Motor neuron (in vitro differentiated cells): ENCODE measurements at regions not wholly inside any gene's neighbourhood (a gene's known extent, or its start where the extent isn't known, plus 50 kb on each side); places are given as distances from the start of the nearest gene placed in this dataset.
A peak's percentile ranks its signal among the peaks of the same experiment; 100 is the strongest.
"Not testable (repeated sequence)": the region's sequence is repeated elsewhere in the genome, so short reads cannot be mapped to it uniquely, and the experiment has no call there.

Experiments
- ATAC-seq, 8 experiments: fragments of 200-7000 bp; cut with Tn5 transposase; replicated peaks in 6 of 8; 2 replicates each; pipeline ENCODE4 v1.8.0; 2021; ENCODE audit warnings: mild to moderate bottlenecking in 8 of 8, moderate library complexity in 8 of 8
- H3K27ac ChIP-seq, 2 donors: fragments of 250-450 bp; sonication (Bioruptor Pico); 2 replicates each; pipeline ENCODE4 v1.9.0; 2021; ENCODE audit warnings: antibody characterized with exemption in 2 of 2, mild to moderate bottlenecking in 2 of 2, moderate library complexity in 1 of 2
- H3K4me1 ChIP-seq, 2 donors: fragments of 250-450 bp; sonication (Bioruptor Pico); replicated peaks in 1 of 2; 2 replicates each; pipeline ENCODE4 v1.6.1; 2021; ENCODE audit warnings: antibody characterized with exemption in 2 of 2, mild to moderate bottlenecking in 2 of 2, moderate library complexity in 1 of 2
- H3K4me3 ChIP-seq, 5 donors: fragments of 250-450 bp; sonication (Bioruptor Pico); 2 replicates each; pipeline ENCODE4 v1.9.0; 2021; ENCODE audit warnings: antibody characterized with exemption in 5 of 5, mild to moderate bottlenecking in 5 of 5, moderate library complexity in 4 of 5
- WGBS, 10 experiments: fragments of 450-650 bp; shearing (Covaris generic); methylation state at CpG; one replicate each; pipeline ENCODE4 v1.0.0; 2022; 5-methylcytosine and 5-hydroxymethylcytosine counted together
- in situ Hi-C, 9 experiments: fragments of 400-800 bp; cut with MboI; loops; one replicate each; pipeline ENCODE4 v1.15.0; 2021; ENCODE audit warnings: low sequenced_read_pairs in 9 of 9, low pct_unique_long_range_greater_than_20kb in 2 of 9; ENCODE audit not compliant: unreplicated experiment in 9 of 9

DNA sequence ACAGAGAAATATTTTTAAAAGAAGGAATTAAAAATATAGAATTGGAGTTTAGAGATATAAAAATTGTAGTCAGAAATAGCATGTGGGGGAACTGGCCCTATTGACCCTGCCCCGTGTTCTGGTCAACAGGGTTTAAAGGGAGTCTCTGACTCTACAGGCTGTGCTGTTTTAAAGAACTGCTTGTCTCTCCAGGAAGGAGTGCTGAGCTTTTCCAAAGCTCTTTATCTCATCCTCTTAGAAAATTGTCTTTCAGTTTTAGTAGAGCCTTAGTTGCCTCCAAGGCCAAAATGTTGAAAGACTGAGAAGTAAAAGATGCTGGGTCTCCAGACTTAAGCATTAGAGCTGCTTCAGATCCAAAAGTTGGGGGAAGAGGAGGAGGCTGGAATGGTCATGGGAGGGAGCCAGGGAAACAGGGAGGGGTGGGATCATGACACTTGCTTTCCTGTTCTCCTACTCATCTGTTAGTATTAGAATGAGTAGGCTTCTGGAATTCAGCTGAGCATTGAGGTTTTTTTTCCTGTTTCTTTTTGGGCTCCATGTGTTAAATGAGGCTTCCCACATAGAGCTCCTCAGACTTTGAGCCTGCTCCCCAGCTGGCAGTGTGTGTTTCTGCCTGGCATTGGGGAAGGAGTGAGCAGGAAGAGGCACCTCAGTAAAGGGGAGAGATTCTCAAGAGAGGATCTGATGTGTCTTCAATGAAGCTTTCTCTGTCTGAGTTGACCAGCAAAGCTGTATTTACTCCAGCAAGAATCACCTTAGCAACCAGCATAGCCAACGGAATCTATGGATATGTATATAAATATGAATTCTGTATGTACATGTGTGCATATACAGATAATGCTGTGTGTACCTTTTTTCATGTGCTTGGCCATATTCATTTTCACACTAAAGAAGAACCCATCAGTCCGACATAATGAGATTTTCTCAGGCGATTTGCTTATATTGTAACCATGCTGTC, 186.8 kb upstream of the FBXO11 start:
- no peaks in the 10 kb centered on the region for H3K4me1 ChIP-seq
- in situ Hi-C loops: loop anchor here in 1 of 9 experiments (25.0 kb wide), 1 partner anchor 181 kb away; the partner anchor contains the start of gene FBXO11
- no peak overlapping the region for H3K27ac ChIP-seq
- 0 to 100% (median 82%) methylated on average over 1 to 4 of the region's 4 CpGs; no CpG with 5 or more reads in 2 of the 10 experiments for WGBS, 10 experiments
- ATAC-seq: peak in 3 of 8 experiments; percentile 27 to 93 (median 34)
- no peak overlapping the region for H3K4me3 ChIP-seq

DNA sequence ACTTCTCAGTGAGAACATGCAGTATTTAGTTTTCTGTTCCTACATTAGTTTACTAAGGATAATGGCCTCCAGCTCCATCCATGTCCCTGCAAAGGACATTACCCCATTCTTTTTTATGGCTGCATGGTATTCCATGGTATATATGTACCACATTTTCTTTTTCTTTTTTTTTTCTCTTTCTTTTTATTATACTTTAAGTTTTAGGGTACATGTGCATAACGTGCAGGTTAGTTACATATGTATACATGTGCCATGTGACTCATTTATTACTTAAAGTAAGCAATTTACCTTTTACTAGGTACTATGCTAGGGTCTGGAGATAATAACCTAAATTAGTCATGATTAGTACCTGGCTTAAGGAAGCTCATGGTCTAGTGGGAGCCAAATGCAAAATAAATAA, 190.5 kb upstream of the FBXO11 start:
- not testable (repeated sequence) for H3K4me1 ChIP-seq, ATAC-seq, H3K4me3 ChIP-seq, H3K27ac ChIP-seq
- in situ Hi-C loops: loop anchor here in 1 of 9 experiments (25.0 kb wide), 1 partner anchor 184 kb away; the partner anchor contains the start of gene FBXO11
- WGBS, 10 experiments: 33 to 83% (median 40%) methylated on average over 1 of the region's 1 CpG; no CpG with 5 or more reads in 1 of the 10 experiments

DNA sequence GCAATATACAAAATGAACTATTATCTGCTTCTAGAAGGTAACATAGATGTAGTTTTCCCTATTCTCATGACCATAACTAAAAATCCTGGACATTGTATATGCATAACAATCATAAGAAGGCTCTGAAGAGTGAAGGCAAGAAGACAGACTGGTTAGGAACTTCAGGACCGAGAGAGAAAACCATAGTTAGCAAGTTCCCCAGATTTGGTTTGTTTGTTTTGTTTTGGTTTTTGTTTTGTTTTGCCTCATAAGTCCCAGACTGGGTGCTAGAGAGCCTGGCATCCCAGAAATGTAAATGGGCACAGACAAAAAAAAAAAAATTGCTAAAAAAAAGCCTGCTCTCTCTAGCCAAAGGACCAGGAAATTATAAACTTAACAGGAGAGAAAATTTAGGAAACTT, 192.2 kb upstream of the FBXO11 start:
- in situ Hi-C loops: loop anchor here in 1 of 9 experiments (25.0 kb wide), 1 partner anchor 186 kb away; the partner anchor contains the start of gene FBXO11
- Histone ChIP-seq H3K27ac (no peak overlapping the region), H3K4me1 (no peaks in the 10 kb centered on the region), H3K4me3 (no peak overlapping the region)
- 25 to 100% (median 91%) methylated on average over 1 of the region's 1 CpG; no CpG with 5 or more reads in 1 of the 10 experiments for WGBS, 10 experiments
- no peak for ATAC-seq

DNA sequence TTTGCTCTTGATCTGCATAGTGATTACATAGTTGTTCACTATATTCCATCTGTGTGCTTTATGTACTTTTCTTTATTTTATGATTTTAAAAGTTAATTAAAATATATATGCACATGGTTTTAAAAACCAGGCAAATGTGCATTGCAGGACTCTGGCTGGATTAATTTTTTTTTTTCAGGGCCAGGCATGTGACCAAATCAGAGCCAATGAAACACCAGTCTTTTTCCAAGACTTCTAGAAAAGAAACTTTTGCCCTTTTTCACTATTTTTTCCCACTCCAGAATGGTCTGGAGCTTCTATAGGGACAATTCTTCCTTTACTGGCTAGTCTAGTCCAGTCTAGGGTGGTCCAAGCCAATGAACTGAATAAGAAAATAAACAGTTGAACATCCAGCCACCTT, 198.1 kb upstream of the FBXO11 start:
- ATAC-seq: no peak
- H3K4me1 ChIP-seq: peaks cover 0 to 10% of the 10 kb centered on the region in 2 donors
- H3K27ac ChIP-seq: no peak overlapping the region
- H3K4me3 ChIP-seq: no peak overlapping the region
- in situ Hi-C loops: no loop called here

DNA sequence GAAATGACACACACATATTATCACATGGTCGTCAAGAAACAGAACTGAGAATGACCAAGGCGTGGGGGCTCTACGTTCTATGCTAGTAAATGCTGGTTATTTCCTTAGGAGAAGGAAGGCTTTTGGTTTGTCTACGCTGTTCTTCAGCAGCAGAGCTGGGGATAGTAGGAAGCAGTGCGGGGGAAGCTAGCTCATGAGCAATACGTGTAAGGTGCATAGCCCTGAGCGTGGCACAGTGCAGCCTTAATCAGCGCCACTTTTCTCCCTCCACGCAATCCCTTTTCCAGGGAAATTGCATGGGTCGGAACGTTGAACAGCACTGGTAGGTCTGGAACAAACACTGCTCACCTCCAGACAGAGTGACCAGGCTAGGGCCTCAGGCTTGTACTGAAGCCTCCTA, 199.6 kb upstream of the FBXO11 start:
- ATAC-seq: no peak
- in situ Hi-C loops: no loop called here

DNA sequence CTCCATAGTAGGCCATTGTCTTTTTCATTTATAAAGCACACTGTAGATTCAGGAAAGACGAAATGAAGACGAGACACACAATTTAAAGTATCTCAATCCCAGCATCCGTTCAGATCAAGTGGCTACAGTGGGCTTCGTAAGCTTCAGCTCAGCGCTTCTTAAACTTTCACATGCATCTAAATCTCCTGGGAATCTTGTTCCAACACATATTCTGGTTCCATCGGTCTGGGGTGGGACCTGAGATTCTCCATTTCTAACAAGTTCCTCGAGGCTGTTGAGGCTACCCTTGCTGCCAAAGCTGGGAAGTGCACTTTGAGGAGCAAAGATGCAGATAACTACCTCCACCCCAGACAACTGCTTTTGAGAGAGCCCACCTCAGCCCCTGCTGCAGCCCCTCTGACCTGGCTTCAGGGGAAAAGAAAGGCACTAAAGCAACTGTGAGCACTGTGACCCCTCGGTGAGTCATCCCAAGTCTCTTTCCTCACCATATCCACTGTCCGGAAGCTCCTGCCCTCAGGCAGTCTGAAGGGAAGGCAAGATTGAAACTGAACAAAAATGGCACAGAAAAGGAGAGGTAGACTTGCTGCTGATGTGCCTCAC, 201.1 kb upstream of the FBXO11 start:
- ATAC-seq: peak in 2 of 8 experiments; percentile 2 to 6
- H3K27ac ChIP-seq: no peak overlapping the region
- peaks cover 5 to 15% of the 10 kb centered on the region in 2 donors for H3K4me1 ChIP-seq
- WGBS, 10 experiments: 0 to 100% (median 78%) methylated on average over 1 to 8 of the region's 9 CpGs
- in situ Hi-C loops: no loop called here
- no peak overlapping the region for H3K4me3 ChIP-seq

More for the DNA sequence above, 199.6 kb upstream of the FBXO11 start:
- peaks cover 0 to 10% of the 10 kb centered on the region in 2 donors for H3K4me1 ChIP-seq
- WGBS, 10 experiments: 78 to 95% (median 88%) methylated on average over 4 to 11 of the region's 11 CpGs; no CpG with 5 or more reads in 5 of the 10 experiments
- H3K4me3 ChIP-seq: no peak overlapping the region
- no peak overlapping the region for H3K27ac ChIP-seq

DNA sequence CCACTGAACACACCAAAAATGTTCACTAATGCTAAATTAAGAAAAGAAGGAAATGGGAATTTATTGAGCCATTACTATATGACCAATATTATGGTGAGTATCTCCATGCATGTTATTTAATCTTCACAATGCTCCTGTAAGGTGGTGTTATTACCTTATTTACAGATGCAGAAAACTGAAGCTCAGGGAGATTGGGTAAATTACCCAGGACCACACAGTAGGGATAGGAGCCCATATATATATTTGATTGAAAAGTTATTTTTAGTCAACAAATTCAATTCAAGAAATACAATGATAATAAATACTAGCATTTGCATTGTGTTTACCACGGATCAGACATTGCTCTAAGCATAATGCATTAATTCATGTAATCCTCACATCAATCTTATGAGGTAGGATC, 202.2 kb upstream of the FBXO11 start:
- H3K4me1 ChIP-seq: peaks cover 5 to 15% of the 10 kb centered on the region in 2 donors
- in situ Hi-C loops: no loop called here
- ATAC-seq: no peak
- WGBS, 10 experiments: 29 to 100% (median 100%) methylated on average over 1 of the region's 1 CpG; no CpG with 5 or more reads in 3 of the 10 experiments
- H3K27ac ChIP-seq: no peak overlapping the region
- no peak overlapping the region for H3K4me3 ChIP-seq

DNA sequence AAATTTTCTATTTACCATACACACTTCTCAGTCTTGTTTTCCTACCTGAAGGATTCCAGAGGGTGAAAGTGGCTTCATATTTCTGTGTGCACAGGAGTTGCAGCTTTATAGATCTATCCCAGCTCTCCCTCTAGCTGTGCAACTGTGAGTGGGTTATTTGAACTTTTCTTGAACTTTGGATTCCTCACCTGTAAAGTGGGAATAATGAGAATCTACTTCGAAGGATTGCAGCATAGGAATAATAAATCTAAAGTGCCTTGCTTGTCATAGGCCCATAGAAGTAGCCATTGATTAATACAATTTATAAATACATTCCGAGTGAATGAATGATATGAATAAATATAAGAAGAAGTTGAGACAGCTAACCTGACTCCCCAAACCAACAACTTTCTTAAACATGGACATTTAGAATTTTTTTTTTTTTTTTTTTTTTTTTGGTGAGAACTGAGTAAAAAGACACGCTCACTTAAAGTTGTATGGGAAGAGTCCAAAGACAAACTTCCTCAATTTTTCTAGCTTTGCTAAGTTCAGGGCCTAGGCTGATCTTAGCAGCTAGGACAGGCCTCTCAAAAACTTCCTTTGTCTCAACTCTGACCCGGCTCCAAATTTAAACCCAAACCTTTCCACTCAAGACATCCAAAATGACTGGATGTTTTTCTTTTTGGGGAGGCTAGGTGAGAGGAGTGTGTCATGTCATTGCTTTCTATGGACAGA, 203.3 kb upstream of the FBXO11 start:
- no peak for ATAC-seq
- 83 to 100% (median 93%) methylated on average over 1 to 4 of the region's 4 CpGs; no CpG with 5 or more reads in 1 of the 10 experiments for WGBS, 10 experiments
- in situ Hi-C loops: no loop called here
- H3K27ac ChIP-seq: no peak overlapping the region
- peaks cover 5 to 15% of the 10 kb centered on the region in 2 donors for H3K4me1 ChIP-seq
- no peak overlapping the region for H3K4me3 ChIP-seq

DNA sequence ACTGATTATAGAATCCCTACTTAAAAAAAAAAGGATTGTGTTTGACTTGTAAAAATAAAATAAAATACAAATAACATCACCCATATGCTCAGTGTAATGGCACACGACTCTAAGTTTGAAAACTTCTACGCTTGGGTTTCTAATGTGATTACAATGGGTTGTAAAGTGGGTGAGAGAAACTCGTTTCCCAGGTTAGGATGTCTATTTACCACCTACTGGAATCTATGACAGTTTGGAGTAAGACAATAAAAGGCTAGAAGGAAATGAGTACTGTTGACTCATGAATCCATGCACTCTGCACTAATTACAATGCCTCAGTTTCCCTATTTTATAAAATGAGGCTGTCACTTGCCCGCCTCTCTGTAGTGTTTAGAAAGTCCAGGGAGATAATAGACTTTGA, 204.0 kb upstream of the FOXN2 start:
- peaks cover 5 to 15% of the 10 kb centered on the region in 2 donors for H3K4me1 ChIP-seq
- ATAC-seq: no peak
- no peak overlapping the region for H3K4me3 ChIP-seq
- 41 to 100% (median 75%) methylated on average over 1 to 4 of the region's 4 CpGs; no CpG with 5 or more reads in 1 of the 10 experiments for WGBS, 10 experiments
- no peak overlapping the region for H3K27ac ChIP-seq
- in situ Hi-C loops: no loop called here

DNA sequence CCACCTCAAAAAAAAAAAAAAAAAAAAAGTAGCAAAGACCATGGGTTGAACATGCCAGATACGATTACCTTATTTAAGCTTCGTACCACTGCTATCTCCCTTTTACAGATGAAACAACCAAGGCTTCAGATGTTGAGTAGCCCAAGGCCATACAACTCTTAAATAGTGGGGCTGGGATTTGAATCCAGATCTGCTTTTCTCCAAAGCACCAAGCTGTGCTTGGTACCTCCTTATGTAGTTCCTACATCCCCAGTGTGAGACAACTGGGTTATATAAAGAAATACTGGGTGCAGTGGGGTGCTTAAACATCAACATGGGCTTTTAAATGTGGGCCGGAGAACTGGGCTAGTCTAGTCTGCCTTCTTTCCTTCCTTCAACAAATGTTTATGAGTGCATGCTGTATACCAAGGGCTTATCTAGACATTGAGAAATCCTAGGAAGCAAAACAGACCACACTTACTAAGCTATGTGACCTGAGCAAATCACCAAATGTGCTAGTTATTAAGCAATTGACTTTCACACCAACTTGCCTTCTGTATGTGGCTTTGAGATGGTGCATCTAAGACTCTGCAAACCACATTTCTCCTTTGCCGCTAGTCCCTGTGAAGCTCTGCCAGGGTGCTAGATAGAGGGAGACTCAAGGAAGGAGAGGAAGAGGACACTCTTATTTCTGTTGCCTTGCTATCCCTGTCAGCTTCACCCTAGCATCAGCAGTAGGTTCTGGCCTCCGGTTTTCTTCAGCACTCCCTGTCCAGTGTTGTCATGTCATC, 201.4 kb upstream of the FOXN2 start:
- no peak for ATAC-seq
- Histone ChIP-seq H3K4me3 (no peak overlapping the region), H3K4me1 (peaks cover 5% of the 10 kb centered on the region in 2 donors), H3K27ac (no peak overlapping the region)
- in situ Hi-C loops: no loop called here
- 60 to 100% (median 94%) methylated on average over 1 to 5 of the region's 5 CpGs; no CpG with 5 or more reads in 2 of the 10 experiments for WGBS, 10 experiments

DNA sequence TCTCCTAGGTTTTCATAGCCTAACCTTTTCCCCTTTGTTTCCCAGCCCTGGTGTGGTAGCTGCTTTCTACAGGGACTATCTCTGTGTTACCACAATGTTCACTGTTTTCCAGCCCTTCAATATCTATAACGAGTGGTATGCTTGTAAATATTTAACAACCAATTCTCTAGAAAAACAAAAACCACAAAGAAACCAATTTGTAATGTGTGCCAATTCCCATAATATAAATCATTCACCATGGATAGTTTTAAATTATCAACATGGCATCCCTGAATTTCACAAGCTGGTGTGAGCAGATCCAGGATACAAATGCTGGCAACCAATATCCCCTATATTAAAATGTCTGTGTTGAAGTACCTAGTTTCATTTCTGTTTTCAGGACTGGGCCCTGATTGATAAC, 200.7 kb upstream of the FOXN2 start:
- WGBS, 10 experiments: 0 to 83% (median 45%) methylated on average over 1 of the region's 1 CpG; no CpG with 5 or more reads in 4 of the 10 experiments
- in situ Hi-C loops: no loop called here
- H3K4me3 ChIP-seq: no peak overlapping the region
- H3K4me1 ChIP-seq: peaks cover 5% of the 10 kb centered on the region in 2 donors
- no peak for ATAC-seq
- no peak overlapping the region for H3K27ac ChIP-seq

DNA sequence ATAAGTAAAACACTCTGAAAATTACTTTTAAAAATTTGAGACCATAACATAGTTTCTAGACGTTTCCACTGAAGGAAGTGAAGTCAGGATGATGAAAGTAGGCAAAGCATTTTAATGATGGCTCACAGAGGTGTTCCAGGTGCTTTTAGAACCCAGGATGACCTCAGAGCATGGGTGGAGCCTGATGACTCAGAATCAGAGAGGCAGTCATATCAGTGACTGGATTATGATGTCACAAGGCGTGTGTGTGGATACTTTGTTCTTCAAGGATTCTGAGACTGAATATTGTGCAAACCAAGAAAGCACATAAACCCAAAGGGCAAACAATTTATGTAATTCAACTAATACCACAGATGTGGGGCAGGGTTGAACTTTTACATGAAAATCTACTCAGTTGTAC, 200.2 kb upstream of the FOXN2 start:
- no peak overlapping the region for H3K27ac ChIP-seq
- in situ Hi-C loops: no loop called here
- 15 to 94% (median 61%) methylated on average over 1 to 2 of the region's 2 CpGs; no CpG with 5 or more reads in 4 of the 10 experiments for WGBS, 10 experiments
- peak in 3 of 8 experiments; percentile 9 to 27 (median 25) for ATAC-seq
- peaks cover 5% of the 10 kb centered on the region in 2 donors for H3K4me1 ChIP-seq
- no peak overlapping the region for H3K4me3 ChIP-seq
